Testis (tissue), 2 donors: ENCODE measurements at regions not wholly inside any gene's neighbourhood (a gene's known extent, or its start where the extent isn't known, plus 50 kb on each side); places are given as distances from the start of the nearest gene placed in this dataset.

Source experiments
- POLR2A ChIP-seq: fragments of 450-650 bp; IDR thresholded peaks from one replicate; pipeline ENCODE4 v1.6.1; 2017; ENCODE audit warnings: antibody characterized with exemption, mild to moderate bottlenecking, moderate library complexity
- TF ChIP-seq, protein P1 (sequence below), 3 experiments: fragments of 450-650 bp in 2 of 3; fragments of 200-600 bp in 1 of 3; sonication (generic) in 1 of 3; IDR thresholded peaks; one replicate each; pipeline ENCODE4 v1.5.1; 2016 to 2019; ENCODE audit warnings: antibody characterized with exemption in 3 of 3, mild to moderate bottlenecking in 2 of 3, moderate library complexity in 1 of 3

DNA sequence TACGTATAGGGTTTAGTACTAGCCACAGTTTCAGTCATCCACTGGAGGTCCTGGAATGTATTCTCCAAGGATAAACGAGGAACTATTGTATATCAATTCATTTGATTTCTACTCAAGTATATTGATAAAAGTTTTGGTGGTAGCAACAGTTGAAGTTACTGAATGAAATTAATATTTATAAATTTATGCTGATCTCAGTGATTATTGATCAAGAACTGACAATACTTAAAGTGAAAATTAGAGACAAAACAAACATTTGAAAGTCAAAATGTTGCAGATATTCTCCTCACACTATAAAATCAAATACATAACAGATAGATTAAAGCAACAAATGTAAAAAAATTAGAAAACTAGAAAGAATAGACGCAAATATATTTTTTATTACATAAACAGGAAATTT is 150.9 kb upstream of the SLC35G4 start:
- no peak for TF ChIP-seq POLR2A
- TF ChIP-seq, protein P1, sequence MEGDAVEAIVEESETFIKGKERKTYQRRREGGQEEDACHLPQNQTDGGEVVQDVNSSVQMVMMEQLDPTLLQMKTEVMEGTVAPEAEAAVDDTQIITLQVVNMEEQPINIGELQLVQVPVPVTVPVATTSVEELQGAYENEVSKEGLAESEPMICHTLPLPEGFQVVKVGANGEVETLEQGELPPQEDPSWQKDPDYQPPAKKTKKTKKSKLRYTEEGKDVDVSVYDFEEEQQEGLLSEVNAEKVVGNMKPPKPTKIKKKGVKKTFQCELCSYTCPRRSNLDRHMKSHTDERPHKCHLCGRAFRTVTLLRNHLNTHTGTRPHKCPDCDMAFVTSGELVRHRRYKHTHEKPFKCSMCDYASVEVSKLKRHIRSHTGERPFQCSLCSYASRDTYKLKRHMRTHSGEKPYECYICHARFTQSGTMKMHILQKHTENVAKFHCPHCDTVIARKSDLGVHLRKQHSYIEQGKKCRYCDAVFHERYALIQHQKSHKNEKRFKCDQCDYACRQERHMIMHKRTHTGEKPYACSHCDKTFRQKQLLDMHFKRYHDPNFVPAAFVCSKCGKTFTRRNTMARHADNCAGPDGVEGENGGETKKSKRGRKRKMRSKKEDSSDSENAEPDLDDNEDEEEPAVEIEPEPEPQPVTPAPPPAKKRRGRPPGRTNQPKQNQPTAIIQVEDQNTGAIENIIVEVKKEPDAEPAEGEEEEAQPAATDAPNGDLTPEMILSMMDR (IDR thresholded peaks at IDR 0.05) = no peak
